PFSK-1 (cell line): ENCODE measurements at regions not wholly inside any gene's neighbourhood (a gene's known extent, or its start where the extent isn't known, plus 50 kb on each side); places are given as distances from the start of the nearest gene placed in this dataset.

ENCODE experiments used
- POLR2AphosphoS5 ChIP-seq: IDR thresholded peaks from 2 replicates; pipeline ENCODE4 v1.6.1; 2012; ENCODE audit warnings: low read depth, mild to moderate bottlenecking, control low read depth, low read length, moderate library complexity
- REST ChIP-seq, 2 experiments: IDR thresholded peaks; 2 replicates each; pipeline versions ENCODE4 v1.6.1 to v1.8.0; 2011 to 2012; ENCODE audit warnings: low read depth in 2 of 2, low read length in 2 of 2, control low read depth in 1 of 2, inconsistent platforms in 1 of 2, mild to moderate bottlenecking in 1 of 2, moderate library complexity in 1 of 2; ENCODE audit not compliant: insufficient read depth in 1 of 2
- TAF1 ChIP-seq: IDR thresholded peaks from 2 replicates; pipeline ENCODE4 v1.6.1; 2012; ENCODE audit warnings: low read length, control low read depth, borderline replicate concordance; ENCODE audit not compliant: insufficient read depth

- TF ChIP-seq POLR2AphosphoS5, result no peak
- no peak for TF ChIP-seq TAF1
- TF ChIP-seq REST (IDR thresholded peaks at IDR 0.05; ENCODE audit: insufficient read depth in 1 of 2, low read depth in 2 of 2, low read length in 2 of 2), result no peak
Observed at GRCh38 chr13:89490661-89491060, 1819.5 kb downstream of the SLITRK5 start.
